ENCODE measurements at regions not wholly inside any gene's neighbourhood (a gene's known extent, or its start where the extent isn't known, plus 50 kb on each side); places are given as distances from the start of the nearest gene placed in this dataset.
"Not testable (repeated sequence)": the region's sequence is repeated elsewhere in the genome, so short reads cannot be mapped to it uniquely, and the experiment has no call there.

- TF ChIP-seq CTCF (IDR thresholded peaks at IDR 0.05); POLR2AphosphoS5 (IDR thresholded peaks at IDR 0.05; ENCODE audit: insufficient read depth in 1 of 2, low read depth in 1 of 2); POLR2A (IDR thresholded peaks at IDR 0.05): not testable (repeated sequence)
Measured at GRCh38 chr22:15604176-15604575, 76.2 kb downstream of the OR11H1 start.

All from vagina (tissue), 2 donors.